K562 (cell line): ENCODE measurements at regions not wholly inside any gene's neighbourhood (a gene's known extent, or its start where the extent isn't known, plus 50 kb on each side); places are given as distances from the start of the nearest gene placed in this dataset.

Source experiments
- ATAC-seq: fragments of 200-7000 bp; cut with Tn5 transposase; 3 replicates; pipeline ENCODE4 v1.9.1; 2020; ENCODE audit warnings: moderate library complexity
- BruUV-seq: library from RNA; stranded (reverse); fragments of 400-500 nt; replicated peaks from 2 replicates; lab custom pipeline; 2021; lab: Mats Ljungman, UMichigan
- CTCF ChIA-PET: fragments of 300-600 bp; formaldehyde crosslinking; extraction: SDS; loops from one replicate; lab custom pipeline; 2021; ENCODE audit warnings: low intra/inter-chr PET ratio; lab: Yijun Ruan, JAX
- POLR2A ChIA-PET: fragments of 300-600, 350-650 bp; sonication (Branson Sonifier 250); formaldehyde crosslinking; extraction: SDS; loops from one replicate; lab custom pipeline; 2021; ENCODE audit warnings: antibody characterized with exemption, inconsistent platforms; lab: Yijun Ruan, JAX
- DNase-seq, 4 experiments: peaks; one replicate each; pipeline versions ENCODE4 v3.0.0 to v3.0.0-alpha.2; 2011 to 2018; ENCODE audit warnings: low spot score in 3 of 4, mixed read lengths in 3 of 4; ENCODE audit errors: extremely low read depth in 1 of 4
- FAIRE-seq: peaks from 2 replicates; lab custom pipeline; 2011; peaks lifted over from hg19 to GRCh38; lab: Jason Lieb, UNC
- H2AFZ ChIP-seq: 2 replicates; pipeline ENCODE4 v1.6.0; 2011; ENCODE audit warnings: low read depth, low read length, control low read depth, inconsistent platforms
- H3K27ac ChIP-seq: fragments of 200-600 bp; 3 replicates; pipeline ENCODE4 v1.8.0; 2011; ENCODE audit warnings: low read depth, mild to moderate bottlenecking, control low read depth, inconsistent platforms, low read length, moderate library complexity, mixed read lengths; ENCODE audit errors: extremely low read depth
- H3K27me3 ChIP-seq, 2 experiments: fragments of 300-600 bp in 1 of 2; 2 replicates in 1 of 2; 3 replicates in 1 of 2; pipeline versions ENCODE4 v1.6.0 to v1.8.0; 2011; ENCODE audit warnings: inconsistent platforms in 2 of 2, low read length in 2 of 2, mild to moderate bottlenecking in 1 of 2, mixed read lengths in 1 of 2, moderate library complexity in 1 of 2; ENCODE audit not compliant: control insufficient read depth in 2 of 2, insufficient read depth in 2 of 2
- H3K36me3 ChIP-seq: fragments of 300-600 bp; 3 replicates; pipeline ENCODE4 v1.8.0; 2011; ENCODE audit warnings: mild to moderate bottlenecking, low read length, inconsistent platforms; ENCODE audit not compliant: control insufficient read depth, insufficient read depth
- H3K4me1 ChIP-seq, 2 experiments: fragments of 200-600 bp in 1 of 2; replicated peaks in 1 of 2; 2 replicates in 1 of 2; 3 replicates in 1 of 2; pipeline versions ENCODE4 v1.5.1 to v1.8.0; 2011; ENCODE audit warnings: inconsistent platforms in 2 of 2, low read length in 2 of 2, mild to moderate bottlenecking in 1 of 2, mixed read lengths in 1 of 2, moderate library complexity in 1 of 2; ENCODE audit not compliant: control insufficient read depth in 2 of 2, insufficient read depth in 2 of 2
- H3K4me2 ChIP-seq: 2 replicates; pipeline ENCODE4 v1.6.1; 2011; ENCODE audit warnings: low read length, control low read depth, inconsistent platforms, mixed read lengths; ENCODE audit not compliant: insufficient read depth
- H3K4me3 ChIP-seq: fragments of 200-600 bp; sonication (generic), shearing (Covaris generic); 2 replicates; pipeline ENCODE4 v1.5.1; 2016; ENCODE audit warnings: control low read depth, inconsistent platforms
- H3K79me2 ChIP-seq: fragments of 200-600 bp; 3 replicates; pipeline ENCODE4 v1.8.0; 2011; ENCODE audit warnings: low read length, inconsistent platforms; ENCODE audit not compliant: control insufficient read depth, insufficient read depth
- H3K9ac ChIP-seq, 2 experiments: 2 replicates each; pipeline versions ENCODE4 v1.6.0 to v1.6.1; 2011; ENCODE audit warnings: low read depth in 2 of 2, low read length in 2 of 2, control low read depth in 1 of 2, inconsistent platforms in 1 of 2, mild to moderate bottlenecking in 1 of 2, mixed read lengths in 1 of 2; ENCODE audit not compliant: insufficient read depth in 1 of 2
- H3K9me1 ChIP-seq: one replicate; pipeline ENCODE4 v1.6.0; 2011; ENCODE audit warnings: inconsistent platforms, mild to moderate bottlenecking, low read length, moderate library complexity; ENCODE audit not compliant: control insufficient read depth, insufficient read depth
- H3K9me3 ChIP-seq: replicated peaks from 2 replicates; pipeline ENCODE4 v1.5.1; 2011; ENCODE audit warnings: low read depth, low read length, inconsistent platforms; ENCODE audit not compliant: control insufficient read depth, insufficient read depth
- H4K20me1 ChIP-seq: replicated peaks from 2 replicates; pipeline ENCODE4 v1.6.1; 2011; ENCODE audit warnings: low read length, inconsistent platforms, mixed read lengths; ENCODE audit not compliant: control insufficient read depth, insufficient read depth
- RBM14 ChIP-seq: fragments of 200-400 bp; formaldehyde crosslinking; IDR thresholded peaks from 2 replicates; pipeline ENCODE4 v1.6.1; 2018; ENCODE audit warnings: low read depth, mild to moderate bottlenecking, low read length, moderate library complexity, borderline replicate concordance; ENCODE audit not compliant: insufficient read depth
- TEAD2 ChIP-seq: fragments of 450-650 bp; IDR thresholded peaks from 2 replicates; pipeline ENCODE4 v1.6.1; 2016; ENCODE audit warnings: missing genetic modification characterization, control low read depth, missing compliant biosample characterization
- ZMIZ1 ChIP-seq, 2 experiments: fragments of 150-350 bp in 1 of 2; IDR thresholded peaks; 2 replicates each; pipeline ENCODE4 v1.6.1; 2012 to 2016; ENCODE audit warnings: low read depth in 2 of 2, low read length in 2 of 2, mild to moderate bottlenecking in 1 of 2, moderate library complexity in 1 of 2
- ZNF551 ChIP-seq: fragments of 250-450 bp; sonication (Bioruptor Pico); IDR thresholded peaks from 2 replicates; pipeline ENCODE4 v1.5.0; 2021; ENCODE audit warnings: mild to moderate bottlenecking, moderate library complexity
- WGBS: fragments of 100-300 bp; shearing (Covaris generic); methylation state at CpG from one replicate; pipeline ENCODE4 v1.1.6; 2016; ENCODE audit warnings: low coverage, mixed read lengths; ENCODE audit not compliant: insufficient coverage; ENCODE audit errors: missing lambda C conversion rate; 5-methylcytosine and 5-hydroxymethylcytosine counted together
- in situ Hi-C: fragments of 300-500 bp; cut with MboI; formaldehyde crosslinking; loops from 4 replicates; pipeline ENCODE4 v1.15.0; 2018; ENCODE audit warnings: inconsistent platforms, mixed read lengths
- intact Hi-C: fragments of 100-400 bp; cut with micrococcal nuclease; formaldehyde crosslinking; loops from 2 replicates; pipeline ENCODE4 v1.14.2; 2022

- WGBS: 0% methylated on average over 2 of the region's 2 CpGs
- Histone ChIP-seq H3K27ac (no peak overlapping the region), H3K9me3 (no peaks in the 10 kb centered on the region), H3K9me1 (no peaks in the 10 kb centered on the region), H3K9ac (no peak overlapping the region), H3K27me3 (no peaks in the 10 kb centered on the region), H3K4me2 (no peak overlapping the region), H2AFZ (no peak overlapping the region), H3K36me3 (no peaks in the 10 kb centered on the region), H3K4me1 (no peaks in the 10 kb centered on the region), H3K4me3 (no peak overlapping the region), H3K79me2 (no peaks in the 10 kb centered on the region), H4K20me1 (no peaks in the 10 kb centered on the region)
- BruUV-seq: no TSS peak
- FAIRE-seq (no peak), DNase-seq (no peak), ATAC-seq (no peak)
- no peak for TF ChIP-seq ZNF551
- no peak for TF ChIP-seq TEAD2
- no peak for TF ChIP-seq RBM14
- TF ChIP-seq ZMIZ1 (IDR thresholded peaks at IDR 0.05; ENCODE audit: low read depth in 2 of 2, low read length in 2 of 2): no peak
- intact Hi-C loops: no loop called here
- POLR2A ChIA-PET: no interaction called here
- CTCF ChIA-PET: no interaction called here
- in situ Hi-C loops: loop anchor here (10.0 kb wide), 1 partner anchor 845 kb away; no protein-coding TSS in a partner anchor
Observed at GRCh38 chr3:177789500-177789899, 592.2 kb upstream of the TBL1XR1 start.
